Keratinocyte (primary cell): ENCODE measurements at regions not wholly inside any gene's neighbourhood (a gene's known extent, or its start where the extent isn't known, plus 50 kb on each side); places are given as distances from the start of the nearest gene placed in this dataset.

Source experiments
- DNase-seq: peaks from one replicate; pipeline ENCODE4 v3.0.0-alpha.2; 2011; ENCODE audit warnings: low read depth, missing footprints, low spot score
- FAIRE-seq: peaks from 2 replicates; lab custom pipeline; 2011; peaks lifted over from hg19 to GRCh38; lab: Jason Lieb, UNC
- H2AFZ ChIP-seq: 2 replicates; pipeline ENCODE4 v1.6.0; 2012; ENCODE audit warnings: low read length, control low read depth, inconsistent platforms; ENCODE audit not compliant: control insufficient read depth
- H3K27ac ChIP-seq: 2 replicates; pipeline ENCODE4 v1.5.1; 2011; ENCODE audit warnings: low read length; ENCODE audit not compliant: control insufficient read depth, insufficient read depth
- H3K27me3 ChIP-seq: 3 replicates; pipeline ENCODE4 v1.6.0; 2011; ENCODE audit warnings: low read length; ENCODE audit not compliant: control insufficient read depth, insufficient read depth; ENCODE audit errors: extremely low read depth
- H3K36me3 ChIP-seq, 2 experiments: 2 replicates in 1 of 2; 3 replicates in 1 of 2; pipeline ENCODE4 v1.5.1; 2011; ENCODE audit warnings: low read length in 2 of 2, mild to moderate bottlenecking in 1 of 2; ENCODE audit not compliant: control insufficient read depth in 2 of 2, insufficient read depth in 2 of 2; ENCODE audit errors: extremely low read depth in 1 of 2
- H3K4me1 ChIP-seq: 3 replicates; pipeline ENCODE4 v1.5.1; 2011; ENCODE audit warnings: low read length; ENCODE audit not compliant: control insufficient read depth, insufficient read depth; ENCODE audit errors: extremely low read depth
- H3K4me2 ChIP-seq: 3 replicates; pipeline ENCODE4 v1.6.0; 2011; ENCODE audit warnings: low read depth, low read length; ENCODE audit not compliant: control insufficient read depth, insufficient read depth; ENCODE audit errors: extremely low read depth
- H3K4me3 ChIP-seq, 3 experiments: fragments of 200-600 bp in 1 of 3; sonication (generic) in 1 of 3; 2 replicates in 2 of 3; 3 replicates in 1 of 3; pipeline ENCODE4 v1.5.1; 2011 to 2016; ENCODE audit warnings: low read length in 3 of 3, mild to moderate bottlenecking in 3 of 3, control low read depth in 2 of 3, inconsistent platforms in 1 of 3, low read depth in 1 of 3, mixed read lengths in 1 of 3, mixed run types in 1 of 3, moderate library complexity in 1 of 3; ENCODE audit not compliant: control insufficient read depth in 2 of 3, insufficient read depth in 2 of 3; ENCODE audit errors: extremely low read depth in 1 of 3
- H3K79me2 ChIP-seq: 2 replicates; pipeline ENCODE4 v1.6.0; 2012; ENCODE audit warnings: low read length; ENCODE audit not compliant: control insufficient read depth, insufficient read depth
- H3K9ac ChIP-seq: 3 replicates; pipeline ENCODE4 v1.6.0; 2011; ENCODE audit warnings: low read length; ENCODE audit not compliant: control insufficient read depth, insufficient read depth; ENCODE audit errors: extremely low read depth
- H3K9me1 ChIP-seq: 3 replicates; pipeline ENCODE4 v1.6.0; 2011; ENCODE audit warnings: low read length; ENCODE audit not compliant: control insufficient read depth, insufficient read depth; ENCODE audit errors: extremely low read depth
- H3K9me3 ChIP-seq: 2 replicates; pipeline ENCODE4 v1.5.1; 2012; ENCODE audit warnings: low read depth, low read length; ENCODE audit not compliant: control insufficient read depth
- H4K20me1 ChIP-seq: 3 replicates; pipeline ENCODE4 v1.6.0; 2011; ENCODE audit warnings: low read length; ENCODE audit not compliant: control insufficient read depth, insufficient read depth; ENCODE audit errors: extremely low read depth
- CTCF ChIP-seq, 3 experiments: IDR thresholded peaks in 1 of 3; conservative IDR thresholded peaks in 1 of 3; optimal IDR thresholded peaks in 1 of 3; 2 replicates in 2 of 3; 3 replicates in 1 of 3; pipeline versions ENCODE3 to v1.5.1; 2011; ENCODE audit warnings: low read length in 3 of 3, mild to moderate bottlenecking in 3 of 3, moderate library complexity in 2 of 3, control low read depth in 1 of 3, inconsistent platforms in 1 of 3; ENCODE audit not compliant: insufficient read depth in 2 of 3; ENCODE audit errors: extremely low read depth in 1 of 3
- EZH2 ChIP-seq: IDR thresholded peaks from one replicate; pipeline ENCODE4 v1.6.1; 2012; ENCODE audit warnings: inconsistent platforms, mild to moderate bottlenecking, low read length, moderate library complexity
- dilution Hi-C: fragments of 300-500 bp; cut with MboI; formaldehyde crosslinking; loops from one replicate; pipeline ENCODE4 v1.7.0; 2020; ENCODE audit warnings: low sequenced_read_pairs; ENCODE audit not compliant: extremely low pct_ligation_motif_present

- no peak for DNase-seq
- Histone ChIP-seq H2AFZ (no peak overlapping the region), H3K79me2 (no peaks in the 10 kb centered on the region), H3K27ac (no peak overlapping the region), H3K4me1 (peaks cover 3% of the 10 kb centered on the region), H3K27me3 (no peaks in the 10 kb centered on the region), H3K4me2 (no peak overlapping the region), H3K9me3 (no peaks in the 10 kb centered on the region), H3K9me1 (no peaks in the 10 kb centered on the region), H4K20me1 (no peaks in the 10 kb centered on the region), H3K4me3 (no peak overlapping the region), H3K36me3 (no peaks in the 10 kb centered on the region), H3K9ac (no peak overlapping the region)
- dilution Hi-C loops, result no loop called here
- TF ChIP-seq CTCF (optimal IDR thresholded peaks at IDR 0.05 in 1 of 3, IDR thresholded peaks at IDR 0.05 in 1 of 3, conservative IDR thresholded peaks at IDR 0.05 in 1 of 3; ENCODE audit: extremely low read depth in 1 of 3, insufficient read depth in 2 of 3, low read length in 3 of 3) (no peak), EZH2 (no peak)
- no peak for FAIRE-seq
These were observed 276.3 kb upstream of the MCTP2 start for GRCh38 chr15:93954985-93955571.

- Histone ChIP-seq H3K4me1 (no peaks in the 10 kb centered on the region), H3K27me3 (no peaks in the 10 kb centered on the region), H3K4me2 (no peak overlapping the region), H3K9me1 (no peaks in the 10 kb centered on the region), H3K36me3 (no peaks in the 10 kb centered on the region), H4K20me1 (no peaks in the 10 kb centered on the region), H3K4me3 (no peak overlapping the region), H3K27ac (no peak overlapping the region), H3K79me2 (no peaks in the 10 kb centered on the region), H3K9me3 (no peaks in the 10 kb centered on the region), H3K9ac (no peak overlapping the region), H2AFZ (no peak overlapping the region)
- dilution Hi-C loops, result no loop called here
- DNase-seq (no peak), FAIRE-seq (no peak)
- no peak for TF ChIP-seq CTCF (optimal IDR thresholded peaks at IDR 0.05 in 1 of 3, IDR thresholded peaks at IDR 0.05 in 1 of 3, conservative IDR thresholded peaks at IDR 0.05 in 1 of 3; ENCODE audit: extremely low read depth in 1 of 3, insufficient read depth in 2 of 3, low read length in 3 of 3)
- no peak for TF ChIP-seq EZH2
These were observed 282.6 kb upstream of the MCTP2 start for GRCh38 chr15:93948726-93949125.
